GM23248 (cell line): ENCODE measurements at regions not wholly inside any gene's neighbourhood (a gene's known extent, or its start where the extent isn't known, plus 50 kb on each side); places are given as distances from the start of the nearest gene placed in this dataset.

ENCODE experiments used
- DNase-seq: peaks from one replicate; pipeline ENCODE4 v3.0.0-alpha.2; 2015
- H2AFZ ChIP-seq: fragments of 200-600 bp; sonication (generic); 2 replicates; pipeline ENCODE4 v1.6.1; 2016; ENCODE audit warnings: antibody characterized with exemption
- H3F3A ChIP-seq: fragments of 200-600 bp; sonication (generic); 2 replicates; pipeline ENCODE4 v1.6.1; 2016; ENCODE audit warnings: mild to moderate bottlenecking, antibody characterized with exemption, mixed run types; ENCODE audit not compliant: insufficient read depth
- H3K27ac ChIP-seq: fragments of 200-600 bp; sonication (generic); 2 replicates; pipeline ENCODE4 v1.5.1; 2016; ENCODE audit warnings: mild to moderate bottlenecking
- H3K27me3 ChIP-seq: fragments of 200-600 bp; sonication (generic); replicated peaks from 2 replicates; pipeline ENCODE4 v1.6.1; 2016; ENCODE audit warnings: mild to moderate bottlenecking; ENCODE audit not compliant: insufficient read depth
- H3K36me3 ChIP-seq: fragments of 200-600 bp; sonication (generic); 2 replicates; pipeline ENCODE4 v1.6.1; 2016; ENCODE audit warnings: low read depth, mild to moderate bottlenecking
- H3K4me1 ChIP-seq: fragments of 200-600 bp; sonication (generic); 2 replicates; pipeline ENCODE4 v1.6.1; 2016; ENCODE audit warnings: mild to moderate bottlenecking; ENCODE audit not compliant: insufficient read depth
- H3K4me2 ChIP-seq: fragments of 200-600 bp; sonication (generic); one replicate; pipeline ENCODE4 v1.6.1; 2016; ENCODE audit warnings: mild to moderate bottlenecking; ENCODE audit not compliant: unreplicated experiment
- H3K4me3 ChIP-seq: fragments of 200-600 bp; sonication (generic); 2 replicates; pipeline ENCODE4 v1.5.1; 2016; ENCODE audit warnings: mild to moderate bottlenecking
- H3K79me2 ChIP-seq: fragments of 200-600 bp; sonication (generic); 2 replicates; pipeline ENCODE4 v1.6.1; 2016; ENCODE audit warnings: mild to moderate bottlenecking; ENCODE audit not compliant: insufficient read depth
- H3K9ac ChIP-seq: fragments of 200-600 bp; sonication (generic); 2 replicates; pipeline ENCODE4 v1.6.1; 2016; ENCODE audit warnings: mild to moderate bottlenecking
- H3K9me2 ChIP-seq: fragments of 200-600 bp; sonication (generic); 2 replicates; pipeline ENCODE4 v1.6.1; 2016; ENCODE audit warnings: mixed run types, mild to moderate bottlenecking, moderate library complexity; ENCODE audit not compliant: insufficient read depth
- H3K9me3 ChIP-seq: fragments of 200-600 bp; sonication (generic); one replicate; pipeline ENCODE4 v1.6.1; 2017; ENCODE audit warnings: low read depth
- H4K20me1 ChIP-seq: fragments of 200-600 bp; sonication (generic); 2 replicates; pipeline ENCODE4 v1.6.0; 2016; ENCODE audit not compliant: insufficient read depth
- EZH2 ChIP-seq: fragments of 200-600 bp; sonication (generic); IDR thresholded peaks from 2 replicates; pipeline ENCODE4 v1.6.1; 2018; ENCODE audit warnings: antibody characterized with exemption, mild to moderate bottlenecking; ENCODE audit not compliant: insufficient read depth, poor library complexity, severe bottlenecking
- EZH2phosphoT487 ChIP-seq: fragments of 200-600 bp; sonication (generic); IDR thresholded peaks from 2 replicates; pipeline ENCODE4 v1.6.1; 2018; ENCODE audit warnings: antibody characterized with exemption, moderate library complexity, mild to moderate bottlenecking, low read depth; ENCODE audit not compliant: insufficient read depth
- WGBS, 2 experiments: methylation state at CpG; one replicate each; pipeline ENCODE4 v1.1.6; 2015 to 2017; ENCODE audit warnings: low lambda C conversion rate in 2 of 2, low coverage in 1 of 2; ENCODE audit errors: missing lambda C conversion rate in 2 of 2; 5-methylcytosine and 5-hydroxymethylcytosine counted together
- in situ Hi-C: fragments of 300-500 bp; cut with MboI; formaldehyde crosslinking; loops from 2 replicates; pipeline ENCODE4 v1.15.0; 2020

DNA sequence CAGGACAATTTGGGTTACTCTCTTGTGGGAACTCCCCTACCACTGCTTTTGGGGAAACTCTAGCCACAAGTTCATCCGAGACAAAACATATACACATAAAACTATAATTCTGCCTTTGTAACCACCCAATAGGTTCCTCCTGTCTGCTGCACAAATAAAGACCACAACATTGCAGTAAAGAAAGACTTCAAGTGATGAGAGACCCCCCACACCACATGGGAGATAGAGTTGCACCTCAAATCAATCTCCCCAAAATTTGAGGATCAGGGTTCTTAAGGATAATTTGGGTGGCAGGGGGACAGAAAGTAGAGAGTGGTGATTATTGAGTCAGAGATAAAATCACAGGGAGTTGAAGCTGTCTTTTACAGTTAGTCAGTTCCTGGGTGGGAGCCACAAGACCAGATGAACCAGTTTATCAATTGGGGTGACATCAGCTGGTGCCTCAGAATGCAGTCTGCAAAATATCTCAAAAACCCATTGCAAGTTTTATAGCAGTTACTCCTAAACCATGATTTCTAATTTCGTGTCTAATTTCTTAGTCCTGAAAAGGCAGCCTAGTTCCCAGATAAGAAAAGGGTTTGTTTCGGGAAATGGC is 1348.5 kb downstream of the PCDH9 start:
- in situ Hi-C loops = no loop called here
- Histone ChIP-seq H3K9me3 (no peaks in the 10 kb centered on the region), H3K9ac (no peak overlapping the region), H2AFZ (no peak overlapping the region), H4K20me1 (no peaks in the 10 kb centered on the region), H3K4me3 (no peak overlapping the region), H3K27ac (no peak overlapping the region), H3K4me2 (no peak overlapping the region), H3K27me3 (no peaks in the 10 kb centered on the region), H3K9me2 (no peaks in the 10 kb centered on the region), H3K4me1 (no peaks in the 10 kb centered on the region), H3K36me3 (no peaks in the 10 kb centered on the region), H3F3A (no peaks in the 10 kb centered on the region), H3K79me2 (no peaks in the 10 kb centered on the region)
- no peak for TF ChIP-seq EZH2
- no peak for DNase-seq
- WGBS, 2 experiments = 18 to 24% methylated on average over 3 of the region's 3 CpGs

DNA sequence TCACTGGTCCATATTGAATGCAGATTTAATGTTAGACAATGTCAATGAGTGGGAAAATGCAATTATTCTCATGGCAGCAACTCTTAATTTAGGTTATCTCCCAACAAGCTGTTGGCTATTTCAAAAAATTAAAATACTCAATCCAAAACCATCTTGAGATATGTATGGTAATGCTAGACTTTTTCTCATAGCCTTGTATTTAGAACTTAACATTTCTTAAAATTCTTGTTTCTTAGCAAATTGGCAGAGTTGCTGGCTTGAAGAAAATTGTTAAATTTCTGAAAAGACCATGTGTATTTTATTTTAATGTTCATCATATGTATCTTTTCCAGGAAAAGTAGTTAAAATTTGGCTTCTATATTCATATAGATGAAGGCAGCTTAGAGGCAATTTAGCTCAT is 1355.1 kb downstream of the PCDH9 start:
- no peaks in the 10 kb centered on the region for H3F3A ChIP-seq
- in situ Hi-C loops = no loop called here
- no peaks in the 10 kb centered on the region for H3K9me2 ChIP-seq
- TF ChIP-seq EZH2 = no peak
- no peak for TF ChIP-seq EZH2phosphoT487
- H3K79me2 ChIP-seq = no peaks in the 10 kb centered on the region
- no peak overlapping the region for H3K4me3 ChIP-seq
- H2AFZ ChIP-seq = no peak overlapping the region
- H3K9ac ChIP-seq = no peak overlapping the region
- H3K4me2 ChIP-seq = no peak overlapping the region
- H3K36me3 ChIP-seq = no peaks in the 10 kb centered on the region
- H3K4me1 ChIP-seq = no peaks in the 10 kb centered on the region
- H3K9me3 ChIP-seq = no peaks in the 10 kb centered on the region
- H4K20me1 ChIP-seq = no peaks in the 10 kb centered on the region
- no peak for DNase-seq
- H3K27ac ChIP-seq = no peak overlapping the region
- no peaks in the 10 kb centered on the region for H3K27me3 ChIP-seq

DNA sequence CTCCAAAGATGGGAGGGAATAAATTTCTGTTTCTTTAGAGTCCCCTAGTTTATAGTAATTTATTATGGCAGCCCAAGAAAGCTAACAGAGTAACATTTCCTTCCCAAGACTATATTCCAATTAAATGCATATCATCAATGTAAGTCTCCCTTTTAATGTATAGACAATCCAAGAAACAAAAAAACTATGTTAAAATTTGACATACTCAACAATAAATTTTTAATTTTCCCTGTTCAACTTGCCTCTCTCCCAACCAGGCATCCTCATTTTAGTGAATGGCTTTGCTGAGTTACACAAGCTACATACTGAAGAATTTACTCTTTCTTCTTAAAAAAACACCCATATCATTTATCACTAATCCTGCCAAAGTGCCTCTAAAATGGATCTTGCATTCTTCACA is 1357.7 kb downstream of the PCDH9 start:
- Histone ChIP-seq H3K36me3 (no peaks in the 10 kb centered on the region), H3K4me2 (no peak overlapping the region), H3K9me2 (no peaks in the 10 kb centered on the region), H3K27me3 (no peaks in the 10 kb centered on the region), H3K27ac (no peak overlapping the region), H3K9ac (no peak overlapping the region), H3K79me2 (no peaks in the 10 kb centered on the region), H3F3A (no peaks in the 10 kb centered on the region), H4K20me1 (no peaks in the 10 kb centered on the region), H3K4me3 (no peak overlapping the region), H2AFZ (no peak overlapping the region), H3K9me3 (no peaks in the 10 kb centered on the region), H3K4me1 (no peaks in the 10 kb centered on the region)
- in situ Hi-C loops = no loop called here
- TF ChIP-seq EZH2phosphoT487 (no peak), EZH2 (no peak)
- DNase-seq = no peak

DNA sequence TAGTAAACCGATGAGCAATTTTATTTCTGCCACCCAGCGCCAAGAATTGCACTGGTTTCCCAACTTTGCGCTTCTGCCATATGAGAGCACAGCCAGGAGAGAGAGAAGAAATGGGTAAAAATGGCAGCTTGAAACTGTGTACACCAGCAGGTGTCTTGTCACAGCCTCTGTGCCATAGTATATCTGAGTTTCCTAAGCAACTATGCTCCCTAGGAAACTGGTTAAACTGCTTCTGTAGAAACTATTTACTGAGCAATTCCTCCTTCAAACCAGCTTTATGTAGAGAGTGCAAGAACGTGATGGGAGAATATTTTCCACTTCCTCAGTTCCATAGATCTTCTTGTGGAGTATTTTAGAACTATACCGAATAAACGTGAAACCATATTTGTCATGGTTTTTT is 1361.3 kb downstream of the PCDH9 start:
- no peaks in the 10 kb centered on the region for H3K9me3 ChIP-seq
- WGBS, 2 experiments = 50 to 54% methylated on average over 6 of the region's 6 CpGs
- no peak overlapping the region for H3K9ac ChIP-seq
- H3K4me3 ChIP-seq = no peak overlapping the region
- in situ Hi-C loops = loop anchor here (10.0 kb wide), 1 partner anchor 56 kb away; no protein-coding TSS in a partner anchor
- no peaks in the 10 kb centered on the region for H3K9me2 ChIP-seq
- no peak overlapping the region for H3K27ac ChIP-seq
- DNase-seq = no peak
- no peaks in the 10 kb centered on the region for H3F3A ChIP-seq
- no peaks in the 10 kb centered on the region for H3K27me3 ChIP-seq
- H3K4me1 ChIP-seq = no peaks in the 10 kb centered on the region
- H2AFZ ChIP-seq = no peak overlapping the region
- no peak overlapping the region for H3K4me2 ChIP-seq
- H3K79me2 ChIP-seq = no peaks in the 10 kb centered on the region
- no peaks in the 10 kb centered on the region for H3K36me3 ChIP-seq
- H4K20me1 ChIP-seq = no peaks in the 10 kb centered on the region
- TF ChIP-seq EZH2phosphoT487 (no peak), EZH2 (no peak)

DNA sequence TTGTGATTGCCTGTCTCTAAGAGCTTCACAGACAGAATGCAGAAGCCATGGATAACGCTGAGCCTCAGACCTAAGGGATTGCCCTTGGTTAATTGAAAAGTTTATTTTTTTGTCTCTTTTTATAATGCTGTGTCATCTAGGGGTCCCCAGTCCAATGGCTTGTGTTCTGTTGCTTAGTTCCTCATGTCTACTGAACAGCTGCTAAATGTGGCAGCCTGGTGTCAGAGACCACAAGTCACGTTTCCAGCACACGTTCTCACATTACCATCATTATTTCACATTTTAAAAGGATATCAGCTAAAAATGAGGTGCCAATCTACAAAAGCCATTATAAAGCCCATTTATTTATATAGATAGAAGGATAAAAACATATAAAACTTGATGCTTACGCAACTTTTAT is 1362.0 kb downstream of the PCDH9 start:
- no peaks in the 10 kb centered on the region for H3K9me2 ChIP-seq
- no peak for DNase-seq
- H3K4me1 ChIP-seq = no peaks in the 10 kb centered on the region
- no peaks in the 10 kb centered on the region for H3K36me3 ChIP-seq
- H3K27me3 ChIP-seq = no peaks in the 10 kb centered on the region
- no peak overlapping the region for H3K4me3 ChIP-seq
- no peak for TF ChIP-seq EZH2phosphoT487
- TF ChIP-seq EZH2 = no peak
- no peaks in the 10 kb centered on the region for H3K9me3 ChIP-seq
- in situ Hi-C loops = loop anchor here (10.0 kb wide), 1 partner anchor 57 kb away; no protein-coding TSS in a partner anchor
- no peak overlapping the region for H3K27ac ChIP-seq
- no peak overlapping the region for H3K9ac ChIP-seq
- no peaks in the 10 kb centered on the region for H4K20me1 ChIP-seq
- H3F3A ChIP-seq = no peaks in the 10 kb centered on the region
- no peak overlapping the region for H3K4me2 ChIP-seq
- H3K79me2 ChIP-seq = no peaks in the 10 kb centered on the region
- H2AFZ ChIP-seq = no peak overlapping the region
- 23% methylated on average over 4 of the region's 4 CpGs for WGBS, 2 experiments
